Panc1 (cell line): ENCODE measurements at regions not wholly inside any gene's neighbourhood (a gene's known extent, or its start where the extent isn't known, plus 50 kb on each side); places are given as distances from the start of the nearest gene placed in this dataset.

ENCODE experiments used
- POLR2AphosphoS5 ChIP-seq: IDR thresholded peaks from 2 replicates; pipeline ENCODE4 v1.6.1; 2012; ENCODE audit warnings: mild to moderate bottlenecking, low read depth, low read length, moderate library complexity
- SIN3A ChIP-seq: IDR thresholded peaks from 2 replicates; pipeline ENCODE4 v1.6.1; 2012; ENCODE audit warnings: low read depth, mild to moderate bottlenecking, low read length, moderate library complexity, borderline replicate concordance; ENCODE audit not compliant: insufficient read depth
- TF ChIP-seq, protein P1 (sequence below): fragments of 450-650 bp; IDR thresholded peaks from 2 replicates; pipeline ENCODE4 v1.5.1; 2017; ENCODE audit warnings: mild to moderate bottlenecking

DNA sequence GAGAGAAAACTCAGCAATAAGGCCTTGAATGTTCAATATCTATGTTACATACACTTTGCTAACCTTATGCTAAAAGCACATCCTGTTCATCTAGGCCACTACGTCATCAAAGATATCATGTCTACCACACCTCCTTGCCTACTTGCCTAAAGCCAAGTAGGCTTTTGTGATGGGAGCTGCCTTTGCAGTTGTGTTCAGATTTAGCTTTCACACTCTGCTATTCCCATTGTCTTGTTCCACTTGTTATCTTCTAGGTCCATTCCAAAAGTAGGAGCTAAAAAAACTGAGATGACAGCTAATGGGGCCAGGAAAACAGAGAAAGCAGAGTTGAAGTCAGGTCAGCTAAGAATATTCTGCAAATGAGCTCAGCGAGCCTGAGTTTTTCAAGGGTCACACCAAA is 153.6 kb upstream of the EDNRA start:
- TF ChIP-seq, protein P1, sequence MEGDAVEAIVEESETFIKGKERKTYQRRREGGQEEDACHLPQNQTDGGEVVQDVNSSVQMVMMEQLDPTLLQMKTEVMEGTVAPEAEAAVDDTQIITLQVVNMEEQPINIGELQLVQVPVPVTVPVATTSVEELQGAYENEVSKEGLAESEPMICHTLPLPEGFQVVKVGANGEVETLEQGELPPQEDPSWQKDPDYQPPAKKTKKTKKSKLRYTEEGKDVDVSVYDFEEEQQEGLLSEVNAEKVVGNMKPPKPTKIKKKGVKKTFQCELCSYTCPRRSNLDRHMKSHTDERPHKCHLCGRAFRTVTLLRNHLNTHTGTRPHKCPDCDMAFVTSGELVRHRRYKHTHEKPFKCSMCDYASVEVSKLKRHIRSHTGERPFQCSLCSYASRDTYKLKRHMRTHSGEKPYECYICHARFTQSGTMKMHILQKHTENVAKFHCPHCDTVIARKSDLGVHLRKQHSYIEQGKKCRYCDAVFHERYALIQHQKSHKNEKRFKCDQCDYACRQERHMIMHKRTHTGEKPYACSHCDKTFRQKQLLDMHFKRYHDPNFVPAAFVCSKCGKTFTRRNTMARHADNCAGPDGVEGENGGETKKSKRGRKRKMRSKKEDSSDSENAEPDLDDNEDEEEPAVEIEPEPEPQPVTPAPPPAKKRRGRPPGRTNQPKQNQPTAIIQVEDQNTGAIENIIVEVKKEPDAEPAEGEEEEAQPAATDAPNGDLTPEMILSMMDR: no peak
- TF ChIP-seq SIN3A (no peak), POLR2AphosphoS5 (no peak)
